Osteocyte (in vitro differentiated cells): ENCODE measurements at regions not wholly inside any gene's neighbourhood (a gene's known extent, or its start where the extent isn't known, plus 50 kb on each side); places are given as distances from the start of the nearest gene placed in this dataset.

Experiments used
- DNase-seq: peaks from one replicate; pipeline ENCODE4 v3.0.0; 2021; ENCODE audit warnings: mixed read lengths; ENCODE audit not compliant: unreplicated experiment; ENCODE audit errors: extremely low spot score
- H3K27ac Mint-ChIP-seq: one replicate; pipeline ENCODE4 v1.8.0; 2021; ENCODE audit warnings: mild to moderate bottlenecking, mixed read lengths; ENCODE audit not compliant: unreplicated experiment
- H3K27me3 Mint-ChIP-seq: one replicate; pipeline ENCODE4 v1.8.0; 2021; ENCODE audit warnings: mixed read lengths; ENCODE audit not compliant: unreplicated experiment
- H3K36me3 Mint-ChIP-seq: one replicate; pipeline ENCODE4 v1.8.0; 2021; ENCODE audit warnings: mixed read lengths; ENCODE audit not compliant: unreplicated experiment
- H3K4me1 Mint-ChIP-seq: one replicate; pipeline ENCODE4 v1.8.0; 2021; ENCODE audit warnings: mixed read lengths; ENCODE audit not compliant: unreplicated experiment
- H3K4me3 Mint-ChIP-seq: one replicate; pipeline ENCODE4 v1.8.0; 2021; ENCODE audit warnings: mild to moderate bottlenecking, moderate library complexity, mixed read lengths; ENCODE audit not compliant: unreplicated experiment
- H3K9me3 Mint-ChIP-seq: one replicate; pipeline ENCODE4 v1.8.0; 2021; ENCODE audit warnings: mixed read lengths; ENCODE audit not compliant: unreplicated experiment
- TF ChIP-seq, protein P1 (sequence below): fragments of 200-600 bp; sonication (generic); IDR thresholded peaks from 2 replicates; pipeline ENCODE4 v1.5.0; 2021; ENCODE audit warnings: antibody characterized with exemption, mild to moderate bottlenecking, moderate library complexity

GRCh38 chr3:33931512-33931911, 133.1 kb downstream of the PDCD6IP start:
- peaks cover 24% of the 10 kb centered on the region for H3K27me3 Mint-ChIP-seq
- no peak overlapping the region for H3K4me3 Mint-ChIP-seq
- H3K27ac Mint-ChIP-seq, result no peak overlapping the region

GRCh38 chr3:33932010-33932764, 133.8 kb downstream of the PDCD6IP start:
- TF ChIP-seq, protein P1, sequence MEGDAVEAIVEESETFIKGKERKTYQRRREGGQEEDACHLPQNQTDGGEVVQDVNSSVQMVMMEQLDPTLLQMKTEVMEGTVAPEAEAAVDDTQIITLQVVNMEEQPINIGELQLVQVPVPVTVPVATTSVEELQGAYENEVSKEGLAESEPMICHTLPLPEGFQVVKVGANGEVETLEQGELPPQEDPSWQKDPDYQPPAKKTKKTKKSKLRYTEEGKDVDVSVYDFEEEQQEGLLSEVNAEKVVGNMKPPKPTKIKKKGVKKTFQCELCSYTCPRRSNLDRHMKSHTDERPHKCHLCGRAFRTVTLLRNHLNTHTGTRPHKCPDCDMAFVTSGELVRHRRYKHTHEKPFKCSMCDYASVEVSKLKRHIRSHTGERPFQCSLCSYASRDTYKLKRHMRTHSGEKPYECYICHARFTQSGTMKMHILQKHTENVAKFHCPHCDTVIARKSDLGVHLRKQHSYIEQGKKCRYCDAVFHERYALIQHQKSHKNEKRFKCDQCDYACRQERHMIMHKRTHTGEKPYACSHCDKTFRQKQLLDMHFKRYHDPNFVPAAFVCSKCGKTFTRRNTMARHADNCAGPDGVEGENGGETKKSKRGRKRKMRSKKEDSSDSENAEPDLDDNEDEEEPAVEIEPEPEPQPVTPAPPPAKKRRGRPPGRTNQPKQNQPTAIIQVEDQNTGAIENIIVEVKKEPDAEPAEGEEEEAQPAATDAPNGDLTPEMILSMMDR, result no peak
- Mint-ChIP-seq H3K4me3 (no peak overlapping the region), H3K27me3 (peaks cover 24% of the 10 kb centered on the region), H3K27ac (no peak overlapping the region), H3K36me3 (no peaks in the 10 kb centered on the region), H3K4me1 (no peaks in the 10 kb centered on the region), H3K9me3 (peaks cover 9% of the 10 kb centered on the region)
- DNase-seq, result no peak

More at GRCh38 chr3:33931512-33931911, 133.1 kb downstream of the PDCD6IP start:
- no peak for DNase-seq
- H3K9me3 Mint-ChIP-seq, result peaks cover 9% of the 10 kb centered on the region
- no peaks in the 10 kb centered on the region for H3K4me1 Mint-ChIP-seq
- TF ChIP-seq, protein P1, result no peak
- no peaks in the 10 kb centered on the region for H3K36me3 Mint-ChIP-seq

DNA sequence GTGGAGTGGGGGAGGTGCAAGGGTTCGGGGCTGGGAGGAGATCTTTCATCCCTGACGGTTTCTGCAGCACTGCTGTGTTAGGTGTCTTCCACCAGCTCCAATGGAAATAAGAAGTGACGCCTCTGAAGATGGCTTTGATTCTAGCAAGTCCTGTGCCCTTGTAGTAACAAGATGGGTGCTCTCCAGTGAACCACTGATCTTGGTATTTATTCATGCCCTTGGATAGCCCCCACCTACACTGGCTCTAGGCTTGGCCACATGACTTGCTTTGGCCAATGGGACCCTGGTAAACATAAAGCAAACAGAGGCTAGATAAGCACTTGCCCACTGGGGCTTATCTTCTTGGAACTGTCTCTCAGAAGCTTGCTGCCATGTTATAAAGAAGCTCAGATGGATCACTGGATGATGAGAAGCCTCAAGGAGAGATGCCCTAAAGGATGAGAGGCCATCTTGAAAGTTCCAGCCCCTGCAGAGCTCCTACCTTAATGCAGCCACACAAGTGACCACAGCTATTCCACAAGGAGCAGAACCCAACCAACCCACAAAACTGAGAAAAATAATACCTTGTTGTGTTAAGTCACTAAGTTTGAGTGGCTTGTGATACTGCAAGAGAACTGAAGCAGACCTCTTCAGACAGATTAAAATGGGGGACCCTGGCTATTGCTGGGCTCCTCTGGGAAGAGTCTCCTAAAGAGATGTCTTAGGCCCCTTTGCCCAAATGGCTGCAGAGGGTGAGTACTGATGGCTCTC, 137.9 kb downstream of the PDCD6IP start:
- TF ChIP-seq, protein P1, result no peak
- no peak overlapping the region for H3K27ac Mint-ChIP-seq
- H3K36me3 Mint-ChIP-seq, result no peaks in the 10 kb centered on the region
- H3K9me3 Mint-ChIP-seq, result peaks cover 14% of the 10 kb centered on the region
- peaks cover 10% of the 10 kb centered on the region for H3K4me1 Mint-ChIP-seq
- H3K4me3 Mint-ChIP-seq, result no peak overlapping the region
- no peak for DNase-seq
- H3K27me3 Mint-ChIP-seq, result peaks cover 24% of the 10 kb centered on the region

DNA sequence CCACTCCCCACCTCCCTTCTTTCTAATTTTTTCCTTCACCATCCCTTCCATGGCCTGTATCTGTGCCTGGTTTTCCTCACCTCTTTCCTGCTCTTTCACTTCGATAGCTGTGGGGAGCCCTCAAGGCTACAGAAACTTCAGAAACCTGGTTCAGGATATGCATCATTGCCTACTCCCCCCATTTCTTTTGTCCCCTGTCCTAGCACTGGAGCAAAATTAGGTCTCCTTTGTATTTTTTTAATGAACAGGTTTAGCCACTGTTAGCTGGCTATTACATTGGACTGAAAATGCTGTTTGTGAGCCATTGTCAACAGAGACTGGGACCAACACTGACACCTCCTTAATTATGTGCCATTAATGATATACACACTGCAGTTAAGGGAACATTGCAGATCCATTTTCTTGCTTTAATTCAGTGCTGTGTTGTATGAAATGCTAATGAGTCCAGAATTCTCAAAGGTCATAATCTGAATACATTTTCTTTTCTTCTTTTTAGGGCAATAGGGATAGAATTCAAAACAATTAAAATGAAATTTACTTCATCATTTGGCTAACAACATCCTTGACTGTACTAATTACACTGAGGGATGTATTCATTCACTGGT, 138.6 kb downstream of the PDCD6IP start:
- no peak overlapping the region for H3K27ac Mint-ChIP-seq
- no peaks in the 10 kb centered on the region for H3K36me3 Mint-ChIP-seq
- no peak for DNase-seq
- peaks cover 14% of the 10 kb centered on the region for H3K9me3 Mint-ChIP-seq
- no peak overlapping the region for H3K4me3 Mint-ChIP-seq
- TF ChIP-seq, protein P1, result no peak
- H3K4me1 Mint-ChIP-seq, result peaks cover 10% of the 10 kb centered on the region
- peaks cover 24% of the 10 kb centered on the region for H3K27me3 Mint-ChIP-seq

DNA sequence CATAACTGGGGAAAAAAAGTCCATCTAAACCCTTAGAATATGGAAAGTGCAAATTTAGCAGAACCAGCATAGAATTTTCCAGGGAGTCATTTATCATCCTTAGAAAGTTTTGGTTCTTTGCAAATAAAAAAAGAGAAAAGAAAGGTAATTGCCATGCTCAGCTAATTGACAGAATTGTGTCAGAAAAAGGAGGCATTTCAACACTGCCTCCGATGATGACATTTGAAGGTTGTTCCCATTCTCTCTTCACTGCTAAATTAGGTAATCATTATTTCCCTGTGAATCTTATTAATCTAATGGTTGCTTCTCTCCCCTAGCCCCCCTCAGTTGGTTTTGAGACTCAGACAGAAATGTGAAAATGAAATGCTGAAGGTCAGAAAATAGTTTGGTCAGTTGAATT, 139.2 kb downstream of the PDCD6IP start:
- no peaks in the 10 kb centered on the region for H3K36me3 Mint-ChIP-seq
- peaks cover 14% of the 10 kb centered on the region for H3K9me3 Mint-ChIP-seq

More for the DNA sequence above, 139.2 kb downstream of the PDCD6IP start:
- TF ChIP-seq, protein P1, result no peak
- no peak for DNase-seq
- H3K27me3 Mint-ChIP-seq, result peaks cover 24% of the 10 kb centered on the region
- H3K27ac Mint-ChIP-seq, result no peak overlapping the region
- peaks cover 10% of the 10 kb centered on the region for H3K4me1 Mint-ChIP-seq
- H3K4me3 Mint-ChIP-seq, result no peak overlapping the region
